DMS79 treated with DMSO at 0.1 percent for 48 hours (cell line): ENCODE measurements at regions not wholly inside any gene's neighbourhood (a gene's known extent, or its start where the extent isn't known, plus 50 kb on each side); places are given as distances from the start of the nearest gene placed in this dataset.
"Not testable (repeated sequence)": the region's sequence is repeated elsewhere in the genome, so short reads cannot be mapped to it uniquely, and the experiment has no call there.

Experiments used
- DNase-seq: peaks from one replicate; lab custom pipeline; 2025; lab: John Stamatoyannopoulos, UW

GRCh38 chr5:63894690-63895089, 67.6 kb downstream of the HTR1A start:
- DNase-seq, result no peak

DNA sequence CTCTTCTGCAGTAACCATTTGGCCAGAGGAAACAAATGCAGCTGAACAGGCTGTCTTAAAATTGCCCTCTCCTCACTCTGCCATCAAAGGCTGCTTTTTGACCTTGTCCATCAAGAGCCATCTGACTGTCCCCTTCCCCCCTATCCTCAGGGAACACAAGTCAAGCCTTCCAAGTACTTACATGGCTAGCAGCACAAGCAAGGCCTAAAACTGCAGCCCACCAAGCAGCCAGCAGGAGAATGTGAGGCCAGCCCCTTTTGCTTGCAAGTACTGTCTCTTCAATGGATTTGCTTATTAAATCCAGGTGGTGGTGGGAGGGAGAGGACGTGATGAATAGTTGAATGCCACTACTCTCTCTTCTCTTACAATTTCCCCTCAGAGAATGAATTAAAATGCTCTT, 83.5 kb downstream of the HTR1A start:
- no peak for DNase-seq

GRCh38 chr5:63877961-63878360, 84.3 kb downstream of the HTR1A start:
- no peak for DNase-seq

GRCh38 chr5:63860379-63860778, 101.9 kb downstream of the HTR1A start:
- DNase-seq, result no peak

DNA sequence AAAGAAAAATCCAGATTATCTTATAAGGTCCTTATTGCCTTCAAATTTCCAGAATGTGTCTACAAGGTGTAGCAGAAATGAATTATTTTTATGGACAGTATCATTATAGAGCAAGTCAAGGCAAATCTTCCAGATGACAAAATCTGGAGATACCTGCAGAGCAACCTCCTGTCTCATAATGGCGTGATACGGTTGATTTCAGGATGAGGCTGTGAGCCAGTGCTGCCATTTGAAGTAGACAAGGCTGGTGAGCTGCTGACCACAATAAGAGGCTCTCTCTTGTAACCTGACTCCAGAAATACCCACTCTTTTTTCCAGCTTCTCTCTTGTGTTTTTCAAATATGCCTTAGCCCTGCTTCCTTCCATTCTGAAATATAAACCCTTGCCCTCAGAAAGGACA, 108.2 kb downstream of the HTR1A start:
- DNase-seq, result peak; percentile 85

DNA sequence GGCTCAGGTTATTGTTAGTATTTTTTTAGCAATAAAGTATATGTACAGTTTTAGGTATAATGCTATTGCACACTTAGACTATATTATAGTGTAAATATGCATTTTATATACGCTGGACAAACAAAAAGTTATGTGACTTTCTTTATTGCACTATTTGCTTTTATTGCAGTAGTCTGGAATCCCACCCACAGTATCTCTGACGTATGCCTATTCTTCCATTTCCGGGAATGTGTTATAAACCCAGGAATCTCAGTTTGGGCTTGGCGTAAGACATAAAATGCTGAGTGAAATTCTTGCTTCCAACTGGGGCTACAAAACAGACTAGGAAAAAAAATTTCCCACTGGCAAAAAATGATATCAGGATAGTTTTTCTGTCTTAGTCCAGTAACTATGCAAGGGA, 119.1 kb downstream of the HTR1A start:
- DNase-seq, result no peak

DNA sequence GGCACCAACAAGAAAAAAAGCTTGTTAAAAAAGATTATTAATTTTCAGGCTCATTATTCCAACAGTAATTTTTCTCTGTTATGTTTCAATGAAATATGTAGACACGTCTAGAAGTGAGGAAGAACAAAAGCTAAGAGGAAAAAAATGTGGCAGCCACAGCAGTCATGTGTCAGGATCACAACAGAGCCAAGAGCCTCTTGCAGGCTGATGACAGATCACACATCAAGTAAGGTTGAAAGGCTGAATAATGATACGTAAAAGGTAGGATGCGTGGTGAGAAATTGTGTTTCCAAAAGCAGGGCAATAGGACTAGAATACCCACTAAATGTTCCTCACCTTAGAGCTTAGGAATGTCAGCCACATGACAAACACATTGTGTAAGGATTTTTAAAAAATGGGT, 124.8 kb downstream of the HTR1A start:
- DNase-seq, result no peak

DNA sequence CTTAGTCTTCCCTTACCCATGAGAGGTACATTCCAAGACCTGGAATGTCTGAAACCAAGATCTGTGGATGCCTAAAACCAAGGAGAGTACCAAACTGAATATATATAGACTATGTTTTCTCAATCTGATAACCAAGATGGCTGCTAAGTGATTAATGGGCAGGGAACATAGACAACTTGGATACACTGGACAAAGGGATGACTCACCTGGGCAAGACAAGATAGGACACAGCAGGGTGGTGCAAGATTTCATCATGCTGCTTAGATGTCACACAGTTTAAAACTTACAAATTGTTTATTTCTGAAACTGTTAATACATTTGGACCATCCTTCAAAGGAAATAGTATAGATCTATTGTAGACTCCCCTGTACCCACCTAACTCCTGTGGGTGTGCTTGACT, 130.9 kb downstream of the HTR1A start:
- DNase-seq, result no peak

GRCh38 chr5:63825984-63826383, 136.3 kb downstream of the HTR1A start:
- DNase-seq, result no peak

DNA sequence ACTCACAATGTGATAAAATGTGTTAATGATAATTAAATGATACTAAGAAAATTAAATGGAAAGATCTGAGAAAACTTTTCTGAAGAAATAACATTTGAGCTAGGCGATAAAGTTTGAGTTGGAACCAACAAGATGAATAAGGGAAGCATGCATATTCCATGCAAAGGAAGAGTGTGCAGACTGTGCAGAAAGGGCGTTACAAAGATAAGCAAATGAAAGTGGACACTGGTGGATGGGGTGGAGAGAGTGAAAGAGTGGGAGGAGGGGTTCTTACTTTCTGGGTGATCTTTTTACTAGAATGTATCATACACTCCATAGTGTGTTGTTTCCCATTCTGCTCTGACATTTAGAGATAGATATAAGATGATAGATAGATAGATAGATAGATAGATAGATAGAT, 138.7 kb downstream of the HTR1A start:
- no peak for DNase-seq

- DNase-seq, result no peak
Measured at GRCh38 chr5:63822614-63823013, 139.6 kb downstream of the HTR1A start.

- DNase-seq, result no peak
Measured at GRCh38 chr5:63820577-63820976, 141.7 kb downstream of the HTR1A start.

GRCh38 chr5:63812693-63813092, 149.6 kb downstream of the HTR1A start:
- no peak for DNase-seq

- DNase-seq, result no peak
Measured at GRCh38 chr5:63811961-63812360, 150.3 kb downstream of the HTR1A start.

GRCh38 chr5:63811286-63811685, 151.0 kb downstream of the HTR1A start:
- DNase-seq, result no peak

- DNase-seq, result no peak
Measured at GRCh38 chr5:63805151-63805550, 157.1 kb downstream of the HTR1A start.

DNA sequence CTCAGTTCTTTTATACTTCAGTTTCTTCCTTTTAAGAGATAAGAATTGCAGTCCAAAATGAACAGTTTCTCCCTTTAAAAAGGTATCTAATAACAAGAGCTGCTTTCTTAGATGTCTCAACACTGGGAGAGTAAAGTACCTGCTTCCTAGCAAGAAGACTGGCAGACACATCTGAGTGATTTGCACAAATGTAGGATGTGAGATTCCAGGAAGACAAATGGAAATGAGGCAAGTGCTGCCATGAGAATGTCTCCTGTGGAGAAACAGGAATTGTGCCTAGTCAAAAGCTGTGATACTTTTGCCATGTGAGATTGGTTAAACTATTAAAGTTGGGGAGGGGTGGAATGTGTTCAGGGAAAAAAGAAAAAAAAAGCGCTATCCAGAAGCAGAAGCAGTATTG, 159.1 kb downstream of the HTR1A start:
- DNase-seq, result no peak

DNA sequence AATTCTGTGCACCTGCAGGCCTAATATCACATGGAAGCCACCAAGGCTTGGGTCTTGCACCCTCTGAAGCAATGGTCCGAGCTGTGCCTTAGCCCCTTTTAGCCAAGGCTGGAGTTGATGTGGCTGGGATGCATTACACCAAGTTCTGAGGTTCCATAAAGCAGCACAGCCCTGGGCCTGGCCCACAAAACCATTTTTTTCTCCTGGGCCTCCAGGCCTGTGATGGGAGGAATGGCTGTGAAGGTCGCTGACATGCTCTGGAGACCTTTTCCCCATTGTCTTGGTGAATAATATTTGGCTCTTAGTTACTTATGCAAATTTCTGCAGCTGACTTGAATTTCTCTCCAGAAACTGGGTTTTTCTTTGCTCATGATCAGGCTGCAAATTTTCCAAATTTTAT, 167.3 kb downstream of the HTR1A start:
- no peak for DNase-seq

DNA sequence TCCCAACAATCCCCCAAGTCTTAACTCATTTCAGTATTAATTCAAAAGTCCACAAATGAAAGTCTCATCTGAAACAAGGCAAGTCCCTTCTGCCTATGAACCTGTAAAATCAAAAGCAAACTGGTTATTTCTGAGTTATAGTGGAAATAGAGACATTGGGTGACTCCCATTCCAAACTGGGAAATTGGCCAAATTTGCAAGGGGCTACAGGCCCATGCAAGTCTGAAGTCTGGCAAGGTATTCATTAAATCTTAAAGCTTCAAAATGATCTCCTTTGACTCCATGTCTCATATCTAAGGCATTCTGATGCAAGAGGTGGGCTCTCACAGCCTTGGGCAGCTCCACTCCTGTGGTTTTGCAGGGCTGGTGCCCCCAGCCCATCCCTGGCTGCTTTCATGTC, 167.9 kb downstream of the HTR1A start:
- DNase-seq, result no peak

DNA sequence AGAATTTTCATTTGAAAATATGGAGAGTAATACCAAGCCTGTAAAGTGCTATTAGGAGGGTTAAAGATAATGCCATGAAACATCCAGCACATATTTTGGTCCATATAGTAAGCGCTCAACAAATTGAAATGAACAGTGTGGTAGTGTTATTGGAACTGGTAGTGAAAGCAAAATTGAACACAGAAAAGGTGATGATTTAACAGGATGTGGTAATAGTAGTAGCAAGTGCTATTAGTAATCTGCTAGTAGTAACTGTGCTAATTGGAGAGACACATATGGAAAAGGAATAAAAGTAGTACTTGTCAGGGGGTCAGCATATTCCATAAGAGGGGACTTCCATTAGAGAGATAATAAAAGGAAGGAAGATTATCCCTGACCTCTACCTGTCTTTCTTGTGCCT, 187.3 kb downstream of the HTR1A start:
- DNase-seq, result no peak

- no peak for DNase-seq
Measured at GRCh38 chr5:63768221-63768620, 194.0 kb downstream of the HTR1A start.

DNA sequence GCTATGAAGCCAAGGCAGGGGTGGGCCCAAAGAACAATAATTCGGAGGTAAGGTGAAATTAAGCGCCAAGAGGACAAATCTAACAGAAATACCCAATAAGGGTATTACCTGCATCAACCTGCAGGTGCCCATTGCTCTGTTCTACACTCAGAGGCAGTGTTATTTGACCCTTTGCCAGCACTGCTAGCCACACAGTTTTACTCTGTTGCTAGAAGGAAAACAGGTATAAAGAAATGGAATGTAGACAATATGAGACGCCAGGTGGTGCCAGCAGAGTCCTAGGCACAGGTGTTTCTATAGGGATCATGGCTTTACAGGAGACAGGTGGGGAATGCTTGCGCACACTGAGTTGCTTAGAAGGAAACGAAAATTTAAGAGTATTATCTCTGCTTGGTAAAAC, 201.3 kb downstream of the HTR1A start:
- no peak for DNase-seq

DNA sequence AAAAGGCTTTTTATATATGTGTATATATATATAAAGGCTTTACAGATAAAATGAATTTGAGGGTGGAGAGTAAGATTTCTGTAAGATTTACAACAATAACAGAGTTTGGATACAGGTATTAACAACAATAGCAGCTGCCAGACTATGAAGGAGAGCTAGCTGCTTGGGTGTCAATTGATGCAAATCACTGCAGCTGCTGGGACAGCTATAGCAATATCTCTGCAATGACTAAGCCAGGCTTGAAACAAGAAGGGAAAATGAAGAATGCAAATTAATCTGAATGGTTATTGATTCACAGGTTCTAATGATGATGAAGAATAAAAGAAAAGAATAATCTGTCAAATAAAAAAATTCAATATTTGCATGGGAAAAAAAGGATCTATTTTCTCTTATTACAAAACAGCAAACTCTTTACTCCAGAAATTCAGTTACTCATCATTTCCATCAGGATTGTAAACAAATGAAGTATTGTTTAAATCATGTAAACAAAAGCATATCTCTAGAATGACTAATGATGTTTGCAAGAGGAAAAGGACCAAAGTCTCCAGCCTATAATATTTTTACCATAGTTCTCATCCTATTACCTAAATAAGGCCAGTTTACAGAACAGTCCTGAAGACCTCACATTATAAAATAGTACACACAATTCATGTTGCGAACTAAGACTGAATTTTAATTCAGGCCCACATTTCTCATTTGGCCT, 219.0 kb downstream of the HTR1A start:
- DNase-seq, result no peak

DNA sequence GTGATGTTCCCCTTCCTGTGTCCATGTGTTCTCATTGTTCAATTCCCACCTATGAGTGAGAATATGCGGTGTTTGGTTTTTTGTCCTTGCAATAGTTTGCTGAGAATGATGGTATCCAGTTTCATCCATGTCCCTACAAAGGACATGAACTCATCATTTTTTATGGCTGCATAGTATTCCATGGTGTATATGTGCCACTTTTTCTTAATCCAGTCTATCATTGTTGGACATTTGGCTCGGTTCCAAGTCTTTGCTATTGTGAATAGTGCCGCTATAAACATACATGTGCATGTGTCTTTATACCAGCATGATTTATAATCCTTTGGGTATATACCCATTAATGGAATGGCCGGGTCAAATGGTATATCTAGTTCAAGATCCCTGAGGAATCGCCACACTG, 229.4 kb downstream of the HTR1A start:
- not testable (repeated sequence) for DNase-seq

- DNase-seq, result no peak
Measured at GRCh38 chr5:63727583-63727982, 234.7 kb downstream of the HTR1A start.
